ENCODE measurements at regions not wholly inside any gene's neighbourhood (a gene's known extent, or its start where the extent isn't known, plus 50 kb on each side); places are given as distances from the start of the nearest gene placed in this dataset.

- TF ChIP-seq CTCF (IDR thresholded peaks at IDR 0.05 in 8 of 11, conservative IDR thresholded peaks at IDR 0.05 in 3 of 11) (no peak), POLR2A (IDR thresholded peaks at IDR 0.05) (no peak)
Measured at GRCh38 chr6:71209626-71210025, 79.0 kb upstream of the OGFRL1 start.
